A549 (cell line): ENCODE measurements at regions not wholly inside any gene's neighbourhood (a gene's known extent, or its start where the extent isn't known, plus 50 kb on each side); places are given as distances from the start of the nearest gene placed in this dataset.

Experiments used
- ATAC-seq, 2 experiments: fragments of 200-7000 bp in 1 of 2; fragments of >200 bp in 1 of 2; cut with Nextera tagmentation in 1 of 2; cut with Tn5 transposase in 1 of 2; 3 replicates each; pipeline versions ENCODE4 v1.8.0 to v1.9.1; 2018 to 2020; ENCODE audit warnings: mild to moderate bottlenecking in 1 of 2, moderate library complexity in 1 of 2
- CTCF ChIA-PET: fragments of 300-600 bp; sonication (Branson Sonifier 250); formaldehyde crosslinking; extraction: SDS; loops from one replicate; lab custom pipeline; 2021; ENCODE audit warnings: antibody characterized with exemption, inconsistent platforms; lab: Yijun Ruan, JAX
- POLR2A ChIA-PET: fragments of 350-600 bp; formaldehyde crosslinking; extraction: SDS; loops from one replicate; lab custom pipeline; 2021; ENCODE audit warnings: antibody characterized with exemption, inconsistent platforms; lab: Yijun Ruan, JAX
- DNase-seq, 2 experiments: peaks; one replicate each; pipeline versions ENCODE4 v3.0.0 to v3.0.0-alpha.2; 2011 to 2016; ENCODE audit warnings: low read depth in 1 of 2, low spot score in 1 of 2
- FAIRE-seq: peaks from 2 replicates; lab custom pipeline; 2011; peaks lifted over from hg19 to GRCh38; lab: Jason Lieb, UNC
- H3K27ac ChIP-seq, 2 experiments: fragments of >200 bp; sonication (Bioruptor Twin); formaldehyde crosslinking; 3 replicates each; pipeline ENCODE4 v1.5.1; 2016 to 2017
- H3K4me1 ChIP-seq: fragments of >200 bp; sonication (Bioruptor Twin); formaldehyde crosslinking; 3 replicates; pipeline ENCODE4 v1.6.1; 2016
- H3K4me2 ChIP-seq: fragments of >200 bp; sonication (Bioruptor Twin); formaldehyde crosslinking; 3 replicates; pipeline ENCODE4 v1.6.1; 2016
- H3K4me3 ChIP-seq: fragments of >200 bp; sonication (Bioruptor Twin); formaldehyde crosslinking; 3 replicates; pipeline ENCODE4 v1.5.1; 2016
- H3K9me3 ChIP-seq: fragments of >200 bp; sonication (Bioruptor Twin); formaldehyde crosslinking; 3 replicates; pipeline ENCODE4 v1.6.1; 2016
- BHLHE40 ChIP-seq: IDR thresholded peaks from 2 replicates; pipeline ENCODE4 v1.6.1; 2012; ENCODE audit warnings: low read depth, low read length, inconsistent platforms
- CBX8 ChIP-seq: fragments of 200-600 bp; sonication (generic); IDR thresholded peaks from 2 replicates; pipeline ENCODE4 v1.6.1; 2016
- CEBPB ChIP-seq, 2 experiments: fragments of >200 bp in 1 of 2; sonication (Bioruptor Twin) in 1 of 2; formaldehyde crosslinking in 1 of 2; IDR thresholded peaks; 2 replicates each; pipeline ENCODE4 v1.6.1; 2012 to 2016
- CHD4 ChIP-seq: fragments of 200-600 bp; sonication (generic); IDR thresholded peaks from 2 replicates; pipeline ENCODE4 v1.6.1; 2016; ENCODE audit warnings: antibody characterized with exemption, mild to moderate bottlenecking, borderline replicate concordance
- EHF ChIP-seq: fragments of 250-450 bp; sonication (Bioruptor Pico); IDR thresholded peaks from 2 replicates; pipeline ENCODE4 v1.5.0; 2020; ENCODE audit warnings: mild to moderate bottlenecking
- EHMT2 ChIP-seq: fragments of 200-600 bp; sonication (generic); IDR thresholded peaks from 2 replicates; pipeline ENCODE4 v1.6.1; 2016; ENCODE audit warnings: antibody characterized with exemption, low read depth, mild to moderate bottlenecking, moderate library complexity
- ESRRA ChIP-seq: fragments of 150-350 bp; IDR thresholded peaks from 2 replicates; pipeline ENCODE4 v1.6.1; 2014; ENCODE audit warnings: mild to moderate bottlenecking, low read length, borderline replicate concordance
- HDAC2 ChIP-seq: fragments of 200-600 bp; sonication (generic); IDR thresholded peaks from 2 replicates; pipeline ENCODE4 v1.6.1; 2016
- JUNB ChIP-seq: fragments of >200 bp; sonication (Bioruptor Twin); formaldehyde crosslinking; IDR thresholded peaks from 2 replicates; pipeline ENCODE4 v1.6.1; 2016
- KDM1A ChIP-seq: fragments of 200-600 bp; sonication (generic); IDR thresholded peaks from 2 replicates; pipeline ENCODE4 v1.6.1; 2016; ENCODE audit warnings: low read depth, mild to moderate bottlenecking
- KDM5A ChIP-seq: fragments of 200-600 bp; sonication (generic); IDR thresholded peaks from 2 replicates; pipeline ENCODE4 v1.6.1; 2016; ENCODE audit warnings: antibody characterized with exemption, mild to moderate bottlenecking
- MAFK ChIP-seq: fragments of 450-650 bp; IDR thresholded peaks from 2 replicates; pipeline ENCODE4 v1.6.1; 2014; ENCODE audit not compliant: partially characterized antibody
- MAZ ChIP-seq: fragments of 150-350 bp; IDR thresholded peaks from 2 replicates; pipeline ENCODE4 v1.6.1; 2014; ENCODE audit warnings: antibody characterized with exemption, low read depth, low read length, borderline replicate concordance
- MYC ChIP-seq: IDR thresholded peaks from 2 replicates; pipeline ENCODE4 v1.6.1; 2012; ENCODE audit warnings: mild to moderate bottlenecking, inconsistent platforms, low read length, improper control_type of control experiment, borderline replicate concordance
- PHF8 ChIP-seq: fragments of 200-600 bp; sonication (generic); IDR thresholded peaks from 2 replicates; pipeline ENCODE4 v1.6.1; 2016; ENCODE audit warnings: low read depth, mild to moderate bottlenecking, antibody characterized with exemption, moderate library complexity, borderline replicate concordance
- POLR2A ChIP-seq: IDR thresholded peaks from 2 replicates; pipeline ENCODE4 v1.6.1; 2012; ENCODE audit warnings: mild to moderate bottlenecking, low read length
- POLR2AphosphoS2 ChIP-seq: conservative IDR thresholded peaks from 2 replicates; pipeline ENCODE4 v1.6.1; 2012; ENCODE audit warnings: low read length, improper control_type of control experiment, inconsistent platforms
- RAD21 ChIP-seq, 2 experiments: fragments of >200 bp in 1 of 2; sonication (Bioruptor Twin) in 1 of 2; formaldehyde crosslinking in 1 of 2; IDR thresholded peaks in 1 of 2; conservative IDR thresholded peaks in 1 of 2; 2 replicates in 1 of 2; 3 replicates in 1 of 2; pipeline ENCODE4 v1.6.1; 2012 to 2018; ENCODE audit warnings: inconsistent platforms in 1 of 2
- SMC3 ChIP-seq: fragments of >200 bp; sonication (Bioruptor Twin); formaldehyde crosslinking; IDR thresholded peaks from 3 replicates; pipeline ENCODE4 v1.6.1; 2018; ENCODE audit warnings: inconsistent platforms
- SREBF2 ChIP-seq: fragments of 450-650 bp; IDR thresholded peaks from 2 replicates; pipeline ENCODE4 v1.6.1; 2014; ENCODE audit warnings: mild to moderate bottlenecking, moderate library complexity
- TFCP2L1 ChIP-seq: fragments of 250-450 bp; sonication (Bioruptor Pico); IDR thresholded peaks from 2 replicates; pipeline ENCODE4 v1.5.0; 2021; ENCODE audit warnings: mild to moderate bottlenecking
- ZNF302 ChIP-seq: fragments of 250-450 bp; sonication (Bioruptor Pico); IDR thresholded peaks from 2 replicates; pipeline ENCODE4 v1.9.0; 2021; ENCODE audit warnings: inconsistent platforms, mild to moderate bottlenecking, moderate library complexity
- WGBS: methylation state at CpG from one replicate; pipeline ENCODE4 v1.1.6; 2017; ENCODE audit errors: missing lambda C conversion rate; 5-methylcytosine and 5-hydroxymethylcytosine counted together
- TF ChIP-seq, protein P1 (sequence below): fragments of 250-450 bp; sonication (Bioruptor Pico); IDR thresholded peaks from 2 replicates; pipeline ENCODE4 v1.5.0; 2020; ENCODE audit warnings: low read depth, mild to moderate bottlenecking, moderate library complexity
- TF ChIP-seq, protein P2 (sequence below): IDR thresholded peaks from 2 replicates; pipeline ENCODE4 v1.6.1; 2012
- TF ChIP-seq, protein P3 (sequence below): fragments of >200 bp; sonication (Bioruptor Twin); formaldehyde crosslinking; IDR thresholded peaks from 2 replicates; pipeline ENCODE4 v1.6.1; 2016
- TF ChIP-seq, protein P4 (sequence below): fragments of >200 bp; sonication (Bioruptor Twin); formaldehyde crosslinking; IDR thresholded peaks from 3 replicates; pipeline ENCODE4 v1.6.1; 2016
- TF ChIP-seq, protein P5 (sequence below): fragments of 450-650 bp; IDR thresholded peaks from 2 replicates; pipeline ENCODE4 v1.6.1; 2014; ENCODE audit warnings: antibody characterized with exemption
- TF ChIP-seq, protein P6 (sequence below): fragments of 200-600 bp; sonication (generic); IDR thresholded peaks from 2 replicates; pipeline ENCODE4 v1.6.1; 2016; ENCODE audit warnings: antibody characterized with exemption, mild to moderate bottlenecking, moderate library complexity

DNA sequence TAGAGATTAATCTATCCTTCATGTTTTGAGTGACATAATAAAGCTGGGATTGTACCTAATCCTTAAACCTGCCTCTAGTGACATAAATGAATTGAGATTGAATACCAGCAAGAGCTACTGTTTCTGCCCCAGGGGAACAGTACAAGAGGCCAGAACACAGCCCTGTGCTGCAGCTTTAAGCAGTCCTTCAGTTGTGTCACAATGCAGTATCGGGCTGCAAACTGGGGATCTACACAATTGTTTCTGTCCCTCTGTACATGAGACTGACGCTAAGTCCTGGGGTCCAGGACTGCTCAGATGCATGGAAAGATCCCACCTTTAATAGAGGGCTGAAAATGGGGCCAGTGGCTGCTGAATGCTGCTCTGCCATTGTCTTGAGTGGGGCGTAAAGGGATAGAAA is 87.5 kb downstream of the MINAR1 start (continued):
- TF ChIP-seq, protein P1, sequence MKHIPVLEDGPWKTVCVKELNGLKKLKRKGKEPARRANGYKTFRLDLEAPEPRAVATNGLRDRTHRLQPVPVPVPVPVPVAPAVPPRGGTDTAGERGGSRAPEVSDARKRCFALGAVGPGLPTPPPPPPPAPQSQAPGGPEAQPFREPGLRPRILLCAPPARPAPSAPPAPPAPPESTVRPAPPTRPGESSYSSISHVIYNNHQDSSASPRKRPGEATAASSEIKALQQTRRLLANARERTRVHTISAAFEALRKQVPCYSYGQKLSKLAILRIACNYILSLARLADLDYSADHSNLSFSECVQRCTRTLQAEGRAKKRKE (CRISPR knock-in tag) = no peak
- TF ChIP-seq, protein P2, sequence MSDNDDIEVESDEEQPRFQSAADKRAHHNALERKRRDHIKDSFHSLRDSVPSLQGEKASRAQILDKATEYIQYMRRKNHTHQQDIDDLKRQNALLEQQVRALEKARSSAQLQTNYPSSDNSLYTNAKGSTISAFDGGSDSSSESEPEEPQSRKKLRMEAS = no peak
- TF ChIP-seq HDAC2 (no peak), EHMT2 (no peak)

DNA sequence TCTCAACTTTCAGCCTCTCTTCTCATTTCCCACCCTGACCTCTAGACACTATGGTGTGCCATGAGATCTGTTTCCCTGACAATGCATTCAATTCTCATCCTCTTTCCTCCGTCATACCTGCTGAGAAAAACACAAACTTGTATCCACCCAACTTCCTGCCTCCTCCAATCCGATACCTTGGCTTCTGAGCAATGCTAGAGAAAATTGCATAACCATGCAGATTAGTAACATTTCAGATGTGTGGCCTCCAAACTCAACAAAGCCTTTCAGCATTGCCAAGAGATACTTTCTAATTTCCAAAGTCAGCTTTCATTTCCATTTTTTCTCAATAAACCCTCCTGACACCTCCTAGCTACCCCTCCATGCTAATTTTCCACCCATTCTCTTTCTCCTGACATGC is 88.5 kb downstream of the MINAR1 start:
- DNase-seq (no peak), FAIRE-seq (no peak), ATAC-seq (no peak)
- ChIA-PET POLR2A (no interaction called here), CTCF (interaction anchor here (1.4 kb wide), 1 partner anchor 11 kb away, joined by 3 read pairs; no protein-coding TSS in a partner anchor)
- H3K27ac ChIP-seq = no peak overlapping the region
- no peaks in the 10 kb centered on the region for H3K4me1 ChIP-seq
- TF ChIP-seq MYC (no peak), CBX8 (no peak), KDM1A (no peak), MAZ (no peak), TFCP2L1 (CRISPR knock-in tag) (no peak), EHF (CRISPR knock-in tag) (no peak), POLR2AphosphoS2 (no peak), ZNF302 (no peak), PHF8 (no peak), ESRRA (no peak), HDAC2 (no peak), SREBF2 (no peak), POLR2A (no peak), SMC3 (no peak), MAFK (no peak), BHLHE40 (no peak)
- TF ChIP-seq, protein P2 = no peak
- TF ChIP-seq, protein P3, sequence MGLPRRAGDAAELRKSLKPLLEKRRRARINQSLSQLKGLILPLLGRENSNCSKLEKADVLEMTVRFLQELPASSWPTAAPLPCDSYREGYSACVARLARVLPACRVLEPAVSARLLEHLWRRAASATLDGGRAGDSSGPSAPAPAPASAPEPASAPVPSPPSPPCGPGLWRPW = no peak
- TF ChIP-seq, protein P4, sequence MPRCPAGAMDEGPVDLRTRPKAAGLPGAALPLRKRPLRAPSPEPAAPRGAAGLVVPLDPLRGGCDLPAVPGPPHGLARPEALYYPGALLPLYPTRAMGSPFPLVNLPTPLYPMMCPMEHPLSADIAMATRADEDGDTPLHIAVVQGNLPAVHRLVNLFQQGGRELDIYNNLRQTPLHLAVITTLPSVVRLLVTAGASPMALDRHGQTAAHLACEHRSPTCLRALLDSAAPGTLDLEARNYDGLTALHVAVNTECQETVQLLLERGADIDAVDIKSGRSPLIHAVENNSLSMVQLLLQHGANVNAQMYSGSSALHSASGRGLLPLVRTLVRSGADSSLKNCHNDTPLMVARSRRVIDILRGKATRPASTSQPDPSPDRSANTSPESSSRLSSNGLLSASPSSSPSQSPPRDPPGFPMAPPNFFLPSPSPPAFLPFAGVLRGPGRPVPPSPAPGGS = no peak
- TF ChIP-seq, all 56 proteins: peak for 0
- Histone ChIP-seq H3K4me3 (no peak overlapping the region), H3K9me3 (no peaks in the 10 kb centered on the region), H3K4me2 (no peak overlapping the region)
- 51% methylated on average over 2 of the region's 2 CpGs for WGBS

DNA sequence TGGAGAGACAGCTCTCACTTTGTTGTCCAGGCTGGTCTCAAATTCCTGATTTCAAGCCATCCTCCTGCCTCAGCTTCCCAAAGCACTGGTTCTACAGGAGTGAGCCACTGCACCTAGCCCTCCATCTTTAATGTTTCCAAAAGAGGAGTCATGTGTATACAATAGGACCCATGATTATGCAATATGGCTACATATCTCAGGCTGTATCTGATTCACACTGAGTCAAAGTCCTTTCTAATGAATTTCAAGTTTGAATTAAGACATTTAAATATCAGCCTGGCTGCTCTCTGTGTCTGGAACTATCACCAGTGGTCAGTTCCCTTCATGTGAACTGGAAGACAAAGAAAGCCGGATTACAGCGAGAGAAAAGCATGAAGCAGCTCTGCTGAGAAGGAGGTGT is 90.5 kb downstream of the MINAR1 start:
- CTCF ChIA-PET = interaction anchor here (0.7 to 1.1 kb wide), 3 partner anchors 9 to 319 kb away, joined by 3 read pairs; no protein-coding TSS in a partner anchor
- ATAC-seq = no peak
- TF ChIP-seq BHLHE40 (no peak), CEBPB (IDR thresholded peaks at IDR 0.05) (0 out of 4 replicates have a peak, but pooled peaks have one; percentile 11 to 16)
- Histone ChIP-seq H3K4me2 (no peak overlapping the region), H3K4me3 (no peak overlapping the region), H3K27ac (no peak overlapping the region), H3K4me1 (no peaks in the 10 kb centered on the region), H3K9me3 (no peaks in the 10 kb centered on the region)
- no peak for DNase-seq
- POLR2A ChIA-PET = no interaction called here
- 64% methylated on average over 2 of the region's 2 CpGs for WGBS
- no peak for FAIRE-seq

DNA sequence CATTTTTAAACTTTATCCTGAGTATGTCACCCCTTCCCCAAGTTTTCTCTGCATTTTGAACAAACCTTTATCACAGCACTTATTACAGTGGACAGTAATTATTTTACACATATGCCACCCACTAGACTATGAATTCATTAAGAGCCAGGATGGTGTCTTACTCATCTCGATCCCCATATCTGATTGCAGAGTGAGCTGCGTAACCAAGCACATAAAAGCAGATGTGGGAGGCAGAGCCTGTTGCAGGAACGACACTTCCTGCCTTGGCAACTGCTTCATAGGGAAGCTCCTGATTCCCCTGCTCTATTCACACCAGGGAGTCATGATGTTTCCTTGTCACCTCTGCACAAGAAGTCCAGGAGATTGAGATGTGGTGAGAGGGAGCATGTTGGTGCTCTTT is 91.1 kb downstream of the MINAR1 start:
- WGBS = 39% methylated on average over 3 of the region's 3 CpGs
- H3K27ac ChIP-seq = no peak overlapping the region
- POLR2A ChIA-PET = no interaction called here
- CTCF ChIA-PET = interaction anchor here (0.7 to 1.1 kb wide), 3 partner anchors 9 to 319 kb away, joined by 3 read pairs; no protein-coding TSS in a partner anchor
- no peak overlapping the region for H3K4me2 ChIP-seq
- ATAC-seq (no peak), FAIRE-seq (no peak), DNase-seq (no peak)
- no peaks in the 10 kb centered on the region for H3K9me3 ChIP-seq
- no peak overlapping the region for H3K4me3 ChIP-seq
- no peaks in the 10 kb centered on the region for H3K4me1 ChIP-seq
- no peak for TF ChIP-seq MAZ
- no peak for TF ChIP-seq KDM5A
- no peak for TF ChIP-seq CHD4
- no peak for TF ChIP-seq RAD21 (conservative IDR thresholded peaks at IDR 0.05 in 1 of 2, IDR thresholded peaks at IDR 0.05 in 1 of 2)
- TF ChIP-seq, protein P5, sequence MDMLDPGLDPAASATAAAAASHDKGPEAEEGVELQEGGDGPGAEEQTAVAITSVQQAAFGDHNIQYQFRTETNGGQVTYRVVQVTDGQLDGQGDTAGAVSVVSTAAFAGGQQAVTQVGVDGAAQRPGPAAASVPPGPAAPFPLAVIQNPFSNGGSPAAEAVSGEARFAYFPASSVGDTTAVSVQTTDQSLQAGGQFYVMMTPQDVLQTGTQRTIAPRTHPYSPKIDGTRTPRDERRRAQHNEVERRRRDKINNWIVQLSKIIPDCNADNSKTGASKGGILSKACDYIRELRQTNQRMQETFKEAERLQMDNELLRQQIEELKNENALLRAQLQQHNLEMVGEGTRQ = no peak
- TF ChIP-seq JUNB = no peak
- TF ChIP-seq, protein P6, sequence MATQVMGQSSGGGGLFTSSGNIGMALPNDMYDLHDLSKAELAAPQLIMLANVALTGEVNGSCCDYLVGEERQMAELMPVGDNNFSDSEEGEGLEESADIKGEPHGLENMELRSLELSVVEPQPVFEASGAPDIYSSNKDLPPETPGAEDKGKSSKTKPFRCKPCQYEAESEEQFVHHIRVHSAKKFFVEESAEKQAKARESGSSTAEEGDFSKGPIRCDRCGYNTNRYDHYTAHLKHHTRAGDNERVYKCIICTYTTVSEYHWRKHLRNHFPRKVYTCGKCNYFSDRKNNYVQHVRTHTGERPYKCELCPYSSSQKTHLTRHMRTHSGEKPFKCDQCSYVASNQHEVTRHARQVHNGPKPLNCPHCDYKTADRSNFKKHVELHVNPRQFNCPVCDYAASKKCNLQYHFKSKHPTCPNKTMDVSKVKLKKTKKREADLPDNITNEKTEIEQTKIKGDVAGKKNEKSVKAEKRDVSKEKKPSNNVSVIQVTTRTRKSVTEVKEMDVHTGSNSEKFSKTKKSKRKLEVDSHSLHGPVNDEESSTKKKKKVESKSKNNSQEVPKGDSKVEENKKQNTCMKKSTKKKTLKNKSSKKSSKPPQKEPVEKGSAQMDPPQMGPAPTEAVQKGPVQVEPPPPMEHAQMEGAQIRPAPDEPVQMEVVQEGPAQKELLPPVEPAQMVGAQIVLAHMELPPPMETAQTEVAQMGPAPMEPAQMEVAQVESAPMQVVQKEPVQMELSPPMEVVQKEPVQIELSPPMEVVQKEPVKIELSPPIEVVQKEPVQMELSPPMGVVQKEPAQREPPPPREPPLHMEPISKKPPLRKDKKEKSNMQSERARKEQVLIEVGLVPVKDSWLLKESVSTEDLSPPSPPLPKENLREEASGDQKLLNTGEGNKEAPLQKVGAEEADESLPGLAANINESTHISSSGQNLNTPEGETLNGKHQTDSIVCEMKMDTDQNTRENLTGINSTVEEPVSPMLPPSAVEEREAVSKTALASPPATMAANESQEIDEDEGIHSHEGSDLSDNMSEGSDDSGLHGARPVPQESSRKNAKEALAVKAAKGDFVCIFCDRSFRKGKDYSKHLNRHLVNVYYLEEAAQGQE = no peak
